Ishikawa (cell line): ENCODE measurements at regions not wholly inside any gene's neighbourhood (a gene's known extent, or its start where the extent isn't known, plus 50 kb on each side); places are given as distances from the start of the nearest gene placed in this dataset.

Source experiments
- CEBPB ChIP-seq: IDR thresholded peaks from 2 replicates; pipeline ENCODE4 v1.6.1; 2012
- CREB1 ChIP-seq: IDR thresholded peaks from 2 replicates; pipeline ENCODE4 v1.6.1; 2012; ENCODE audit warnings: low read depth
- EGR1 ChIP-seq: IDR thresholded peaks from 2 replicates; pipeline ENCODE4 v1.6.1; 2012
- EP300 ChIP-seq: IDR thresholded peaks from 2 replicates; pipeline ENCODE4 v1.6.1; 2012; ENCODE audit warnings: borderline replicate concordance
- FOXM1 ChIP-seq: IDR thresholded peaks from 2 replicates; pipeline ENCODE4 v1.6.1; 2012; ENCODE audit warnings: low read depth, borderline replicate concordance
- MAX ChIP-seq: IDR thresholded peaks from 2 replicates; pipeline ENCODE4 v1.6.1; 2012
- NFIC ChIP-seq: IDR thresholded peaks from 2 replicates; pipeline ENCODE4 v1.6.1; 2012
- RAD21 ChIP-seq: IDR thresholded peaks from 2 replicates; pipeline ENCODE4 v1.6.1; 2012; ENCODE audit warnings: low read depth
- REST ChIP-seq: IDR thresholded peaks from 2 replicates; pipeline ENCODE4 v1.6.1; 2012; ENCODE audit warnings: low read depth, mild to moderate bottlenecking
- TAF1 ChIP-seq: IDR thresholded peaks from 2 replicates; pipeline ENCODE4 v1.6.1; 2012; ENCODE audit warnings: low read depth, mild to moderate bottlenecking
- TCF12 ChIP-seq: IDR thresholded peaks from 2 replicates; pipeline ENCODE4 v1.6.1; 2012; ENCODE audit warnings: low read depth
- TEAD4 ChIP-seq: IDR thresholded peaks from 2 replicates; pipeline ENCODE4 v1.6.1; 2012
- USF1 ChIP-seq: IDR thresholded peaks from 2 replicates; pipeline ENCODE4 v1.6.1; 2012
- YY1 ChIP-seq: IDR thresholded peaks from 2 replicates; pipeline ENCODE4 v1.6.1; 2012; ENCODE audit warnings: low read depth
- ZBTB7A ChIP-seq: IDR thresholded peaks from 2 replicates; pipeline ENCODE4 v1.6.1; 2012; ENCODE audit warnings: low read depth

GRCh38 chr12:90245391-90245790 lies 536.8 kb upstream of the ATP2B1 start:
- TF ChIP-seq TEAD4 (no peak), REST (no peak), CEBPB (no peak), NFIC (no peak), YY1 (no peak)

GRCh38 chr12:90244232-90244631 lies 535.6 kb upstream of the ATP2B1 start:
- TF ChIP-seq TEAD4: no peak
- TF ChIP-seq ZBTB7A: no peak
- no peak for TF ChIP-seq NFIC
- TF ChIP-seq YY1: no peak
- TF ChIP-seq TCF12: no peak
- no peak for TF ChIP-seq CEBPB
- TF ChIP-seq FOXM1: no peak
- TF ChIP-seq CREB1: no peak
- TF ChIP-seq TAF1: no peak
- TF ChIP-seq MAX: no peak
- TF ChIP-seq EP300: no peak
- no peak for TF ChIP-seq RAD21
- TF ChIP-seq REST: no peak
- TF ChIP-seq USF1: no peak
- no peak for TF ChIP-seq EGR1

GRCh38 chr12:90243211-90243610 lies 534.6 kb upstream of the ATP2B1 start:
- no peak for TF ChIP-seq YY1

- TF ChIP-seq TAF1 (no peak), CREB1 (no peak), RAD21 (no peak), REST (no peak), FOXM1 (no peak), YY1 (no peak), ZBTB7A (no peak), MAX (no peak), TEAD4 (no peak), CEBPB (no peak)
Measured at GRCh38 chr12:90239732-90240260, 531.2 kb upstream of the ATP2B1 start.

DNA sequence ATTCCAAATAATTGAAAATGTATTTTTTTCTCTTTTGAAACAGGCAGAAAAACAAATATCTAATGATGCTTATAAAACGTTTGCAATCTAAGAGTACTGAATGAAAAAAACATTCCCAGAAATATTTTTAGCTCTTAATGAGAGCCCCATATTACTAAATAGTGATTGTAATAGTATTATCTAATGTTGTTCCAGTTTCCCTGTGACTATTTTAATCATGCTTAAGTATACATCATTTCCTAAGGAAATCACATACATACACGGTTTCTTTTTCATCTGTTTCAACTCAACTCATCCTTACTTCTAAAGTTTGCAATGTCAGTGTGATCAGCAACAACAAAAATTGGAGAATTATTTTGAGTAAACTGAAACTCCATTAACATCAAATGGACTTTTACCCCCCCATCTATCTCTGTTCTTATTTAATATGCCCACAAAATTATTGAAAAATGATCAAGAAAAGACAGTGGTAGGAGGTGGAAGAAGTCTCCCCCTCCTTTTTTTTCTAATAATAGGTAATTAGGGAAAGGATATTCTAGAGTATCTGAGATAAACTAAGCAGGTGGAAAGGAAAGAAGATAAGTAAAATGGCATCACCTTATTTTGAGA lies 530.1 kb upstream of the ATP2B1 start:
- no peak for TF ChIP-seq TEAD4
- no peak for TF ChIP-seq CEBPB
- TF ChIP-seq REST: no peak
- no peak for TF ChIP-seq FOXM1
